ENCODE measurements at regions not wholly inside any gene's neighbourhood (a gene's known extent, or its start where the extent isn't known, plus 50 kb on each side); places are given as distances from the start of the nearest gene placed in this dataset.

DNA sequence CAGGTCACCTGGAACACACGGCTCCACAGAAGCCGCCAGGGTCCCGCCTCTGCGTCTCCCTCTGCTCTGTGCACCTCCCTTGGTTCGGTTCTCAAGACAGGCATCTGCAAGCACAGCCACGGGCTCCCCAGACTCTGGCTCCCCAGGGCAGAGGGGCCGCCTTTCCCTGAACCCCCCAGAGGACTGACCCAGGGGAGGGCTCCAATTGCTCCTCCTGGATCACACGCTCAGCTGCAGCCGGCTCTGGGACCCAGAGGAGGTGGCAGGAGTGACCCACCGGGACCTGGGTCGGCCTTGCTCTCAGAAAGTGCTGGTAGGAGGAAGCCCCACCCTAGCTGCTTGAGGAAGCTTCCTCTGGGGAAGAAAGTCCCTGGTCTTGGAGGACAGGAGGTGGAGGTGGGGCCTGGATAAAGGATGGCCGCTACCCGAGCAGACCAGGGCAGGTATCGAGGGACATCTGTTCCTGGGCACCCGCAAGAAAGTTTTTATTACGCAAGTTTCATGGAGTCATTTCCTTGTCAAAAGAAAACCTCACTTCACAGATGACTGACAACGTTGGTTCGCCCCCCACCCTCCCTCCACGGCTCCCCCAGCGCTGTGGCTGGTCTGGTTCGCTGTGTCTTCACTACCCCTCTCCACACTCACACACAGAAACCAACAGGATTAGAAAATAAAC, 103.9 kb upstream of the AFDN start (continued):
- no peak for TF ChIP-seq ZSCAN20 (CRISPR knock-in tag; IDR thresholded peaks at IDR 0.05; ENCODE audit: borderline replicate concordance)
- TF ChIP-seq HOMEZ (CRISPR knock-in tag; IDR thresholded peaks at IDR 0.05; ENCODE audit: low read depth) = no peak

- no peak overlapping the region for H3K4me2 ChIP-seq (ENCODE audit: low read depth, low read length)
- ChIA-PET POLR2A (no interaction called here), CTCF (ENCODE audit: low intra/inter-chr PET ratio, low total read pairs) (no interaction called here)
- H3K4me1 ChIP-seq (ENCODE audit: insufficient read depth, low read length) = peaks cover 21% of the 10 kb centered on the region
- in situ Hi-C loops (cut with HindIII; ENCODE audit: extremely low pct_ligation_motif_present, low pct_unique_long_range_greater_than_20kb) (no loop called here), intact Hi-C loops (cut with micrococcal nuclease; ENCODE audit: unreplicated experiment) (no loop called here)
- no peak overlapping the region for H3K27ac ChIP-seq (ENCODE audit: extremely low read length, insufficient read depth, low read length)
- H2AFZ ChIP-seq (ENCODE audit: low read length) = no peak overlapping the region
- no TSS peak for BruUV-seq (replicated peaks)
- no peak overlapping the region for H3K9ac ChIP-seq (ENCODE audit: insufficient read depth, low read depth, low read length)
- no peak overlapping the region for H3K4me3 ChIP-seq (replicated peaks in 1 of 3; ENCODE audit: insufficient read depth in 1 of 3, low read depth in 2 of 3, low read length in 3 of 3)
- H4K20me1 ChIP-seq (ENCODE audit: insufficient read depth, low read length) = no peaks in the 10 kb centered on the region
- no peaks in the 10 kb centered on the region for H3K36me3 ChIP-seq (replicated peaks in 1 of 2; ENCODE audit: control insufficient read depth in 1 of 2, insufficient read depth in 2 of 2, low read length in 2 of 2)
- TF ChIP-seq ZNF264 (CRISPR knock-in tag; IDR thresholded peaks at IDR 0.05) (peak; percentile 86), PTBP1 (IDR thresholded peaks at IDR 0.05; ENCODE audit: low read depth, low read length, poor library complexity, severe bottlenecking) (no peak), CEBPG (CRISPR knock-in tag; IDR thresholded peaks at IDR 0.05) (no peak)
- FAIRE-seq (no peak), ATAC-seq (no peak), DNase-seq (ENCODE audit: low spot score) (no peak)
- WGBS (ENCODE audit: low lambda C conversion rate) = 91% methylated on average over 8 of the region's 8 CpGs
- H3K27me3 ChIP-seq (ENCODE audit: control insufficient read depth in 1 of 2, insufficient read depth in 2 of 2, low read length in 2 of 2) = no peaks in the 10 kb centered on the region
- H3K9me3 ChIP-seq (ENCODE audit: low read length) = no peaks in the 10 kb centered on the region
- H3K79me2 ChIP-seq (ENCODE audit: insufficient read depth, low read length) = no peaks in the 10 kb centered on the region
Observed at GRCh38 chr6:167726043-167726621, 100.6 kb upstream of the AFDN start.
